IPS-18c (cell line): ENCODE measurements at regions not wholly inside any gene's neighbourhood (a gene's known extent, or its start where the extent isn't known, plus 50 kb on each side); places are given as distances from the start of the nearest gene placed in this dataset.
"Not testable (repeated sequence)": the region's sequence is repeated elsewhere in the genome, so short reads cannot be mapped to it uniquely, and the experiment has no call there.

Experiments used
- H3K4me3 ChIP-seq: 2 replicates; pipeline ENCODE4 v1.7.0; 2013; ENCODE audit warnings: low read depth, mild to moderate bottlenecking, low read length, moderate library complexity; ENCODE audit not compliant: insufficient read depth
- H3K9me3 ChIP-seq: one replicate; pipeline ENCODE4 v1.6.1; 2013; ENCODE audit warnings: mild to moderate bottlenecking, low read length, moderate library complexity; ENCODE audit not compliant: control insufficient read depth, insufficient read depth

- H3K4me3 ChIP-seq = no peak overlapping the region
- H3K9me3 ChIP-seq = no peaks in the 10 kb centered on the region
Measured at GRCh38 chr6:169923468-169924464, 172.3 kb downstream of the ERMARD start.

GRCh38 chr6:169921853-169922824 lies 170.7 kb downstream of the ERMARD start:
- Histone ChIP-seq H3K9me3 (no peaks in the 10 kb centered on the region), H3K4me3 (no peak overlapping the region)

- no peak overlapping the region for H3K4me3 ChIP-seq
- no peaks in the 10 kb centered on the region for H3K9me3 ChIP-seq
Measured at GRCh38 chr6:169921217-169921616, 169.8 kb downstream of the ERMARD start.

- Histone ChIP-seq H3K4me3 (no peak overlapping the region), H3K9me3 (no peaks in the 10 kb centered on the region)
Measured at GRCh38 chr6:169920359-169921020, 169.1 kb downstream of the ERMARD start.

- H3K9me3 ChIP-seq = no peaks in the 10 kb centered on the region
- H3K4me3 ChIP-seq = no peak overlapping the region
Measured at GRCh38 chr6:169918954-169919549, 167.6 kb downstream of the ERMARD start.

GRCh38 chr6:169918239-169918953 lies 167.0 kb downstream of the ERMARD start:
- Histone ChIP-seq H3K4me3 (no peak overlapping the region), H3K9me3 (no peaks in the 10 kb centered on the region)

GRCh38 chr6:169917153-169917552 lies 165.7 kb downstream of the ERMARD start:
- H3K9me3 ChIP-seq = no peaks in the 10 kb centered on the region
- no peak overlapping the region for H3K4me3 ChIP-seq

GRCh38 chr6:169915769-169916550 lies 164.5 kb downstream of the ERMARD start:
- Histone ChIP-seq H3K4me3 (no peak overlapping the region; the same call in 1 of the 2 replicates), H3K9me3 (no peaks in the 10 kb centered on the region)

GRCh38 chr6:169913745-169914144 lies 162.3 kb downstream of the ERMARD start:
- H3K4me3 ChIP-seq, H3K9me3 ChIP-seq: not testable (repeated sequence)

GRCh38 chr6:169913096-169913638 lies 161.7 kb downstream of the ERMARD start:
- Histone ChIP-seq H3K9me3 (no peaks in the 10 kb centered on the region), H3K4me3 (no peak overlapping the region)

- no peaks in the 10 kb centered on the region for H3K9me3 ChIP-seq
- no peak overlapping the region for H3K4me3 ChIP-seq
Measured at GRCh38 chr6:169912266-169913095, 161.1 kb downstream of the ERMARD start.

GRCh38 chr6:169911264-169912263 lies 160.1 kb downstream of the ERMARD start:
- no peaks in the 10 kb centered on the region for H3K9me3 ChIP-seq
- no peak overlapping the region for H3K4me3 ChIP-seq

- H3K9me3 ChIP-seq = no peaks in the 10 kb centered on the region
- no peak overlapping the region for H3K4me3 ChIP-seq
Measured at GRCh38 chr6:169909113-169909512, 157.7 kb downstream of the ERMARD start.
